A549 (cell line): ENCODE measurements at regions not wholly inside any gene's neighbourhood (a gene's known extent, or its start where the extent isn't known, plus 50 kb on each side); places are given as distances from the start of the nearest gene placed in this dataset.

Experiments used
- CEBPB ChIP-seq, 2 experiments: fragments of >200 bp in 1 of 2; sonication (Bioruptor Twin) in 1 of 2; formaldehyde crosslinking in 1 of 2; IDR thresholded peaks; 2 replicates each; pipeline ENCODE4 v1.6.1; 2012 to 2016
- CTCF ChIP-seq: fragments of >200 bp; sonication (Bioruptor Twin); formaldehyde crosslinking; IDR thresholded peaks from 3 replicates; pipeline ENCODE4 v1.5.1; 2016
- ESRRA ChIP-seq: fragments of 150-350 bp; IDR thresholded peaks from 2 replicates; pipeline ENCODE4 v1.6.1; 2014; ENCODE audit warnings: mild to moderate bottlenecking, low read length, borderline replicate concordance
- MAX ChIP-seq: IDR thresholded peaks from 2 replicates; pipeline ENCODE4 v1.6.1; 2012
- POLR2A ChIP-seq: IDR thresholded peaks from 2 replicates; pipeline ENCODE4 v1.6.1; 2012; ENCODE audit warnings: mild to moderate bottlenecking, low read length
- REST ChIP-seq: fragments of 200-600 bp; sonication (generic); IDR thresholded peaks from 2 replicates; pipeline ENCODE4 v1.6.1; 2016; ENCODE audit warnings: antibody characterized with exemption, mild to moderate bottlenecking, moderate library complexity
- TP53 ChIP-seq: fragments of 250-450 bp; sonication (Bioruptor Pico); IDR thresholded peaks from 2 replicates; pipeline ENCODE4 v1.5.0; 2021; ENCODE audit warnings: mild to moderate bottlenecking, moderate library complexity

- TF ChIP-seq REST, result no peak
- TF ChIP-seq TP53 (CRISPR knock-in tag), result no peak
- no peak for TF ChIP-seq CEBPB (IDR thresholded peaks at IDR 0.05)
- no peak for TF ChIP-seq CTCF
- TF ChIP-seq POLR2A, result no peak
- no peak for TF ChIP-seq ESRRA
- TF ChIP-seq MAX, result no peak
Observed at GRCh38 chr1:96554364-96554763, 167.2 kb upstream of the PTBP2 start.
